Gastroesophageal sphincter (tissue), 3 donors: ENCODE measurements at regions not wholly inside any gene's neighbourhood (a gene's known extent, or its start where the extent isn't known, plus 50 kb on each side); places are given as distances from the start of the nearest gene placed in this dataset.

Experiments used
- EP300 ChIP-seq: sonication (generic); formaldehyde crosslinking; IDR thresholded peaks from one replicate; pipeline ENCODE4 v1.6.1; 2017; ENCODE audit warnings: antibody characterized with exemption, mild to moderate bottlenecking
- POLR2A ChIP-seq, 2 donors: fragments of 450-650 bp; IDR thresholded peaks; one replicate each; pipeline ENCODE4 v1.6.1; 2017; ENCODE audit warnings: antibody characterized with exemption in 2 of 2, mild to moderate bottlenecking in 2 of 2, moderate library complexity in 1 of 2
- TF ChIP-seq, protein P1 (sequence below), 4 experiments: fragments of 200-600 bp in 2 of 4; fragments of 450-650 bp in 2 of 4; sonication (generic) in 1 of 4; IDR thresholded peaks; one replicate each; pipeline ENCODE4 v1.5.1; 2017 to 2019; ENCODE audit warnings: antibody characterized with exemption in 4 of 4, mild to moderate bottlenecking in 2 of 4, moderate library complexity in 2 of 4

DNA sequence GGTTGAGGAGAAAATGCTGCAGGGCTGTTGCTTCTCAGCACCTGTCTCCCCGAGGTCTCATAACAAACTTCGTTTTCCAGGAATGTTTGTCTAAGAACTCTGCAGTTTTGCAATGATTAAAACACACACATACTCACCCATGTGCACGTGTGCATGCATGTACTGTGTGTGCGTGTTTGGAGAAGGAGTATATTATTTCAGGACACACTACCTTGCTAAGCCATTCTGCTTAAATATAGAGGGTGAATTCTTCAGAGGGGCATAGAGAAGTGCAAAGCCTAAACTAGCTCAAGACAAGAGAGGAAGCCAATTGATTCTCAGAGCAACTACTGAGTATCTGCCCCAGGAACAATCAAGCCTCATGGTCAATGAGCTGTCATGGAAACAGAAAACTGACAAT lies 298.4 kb upstream of the MGMT start:
- TF ChIP-seq, protein P1, sequence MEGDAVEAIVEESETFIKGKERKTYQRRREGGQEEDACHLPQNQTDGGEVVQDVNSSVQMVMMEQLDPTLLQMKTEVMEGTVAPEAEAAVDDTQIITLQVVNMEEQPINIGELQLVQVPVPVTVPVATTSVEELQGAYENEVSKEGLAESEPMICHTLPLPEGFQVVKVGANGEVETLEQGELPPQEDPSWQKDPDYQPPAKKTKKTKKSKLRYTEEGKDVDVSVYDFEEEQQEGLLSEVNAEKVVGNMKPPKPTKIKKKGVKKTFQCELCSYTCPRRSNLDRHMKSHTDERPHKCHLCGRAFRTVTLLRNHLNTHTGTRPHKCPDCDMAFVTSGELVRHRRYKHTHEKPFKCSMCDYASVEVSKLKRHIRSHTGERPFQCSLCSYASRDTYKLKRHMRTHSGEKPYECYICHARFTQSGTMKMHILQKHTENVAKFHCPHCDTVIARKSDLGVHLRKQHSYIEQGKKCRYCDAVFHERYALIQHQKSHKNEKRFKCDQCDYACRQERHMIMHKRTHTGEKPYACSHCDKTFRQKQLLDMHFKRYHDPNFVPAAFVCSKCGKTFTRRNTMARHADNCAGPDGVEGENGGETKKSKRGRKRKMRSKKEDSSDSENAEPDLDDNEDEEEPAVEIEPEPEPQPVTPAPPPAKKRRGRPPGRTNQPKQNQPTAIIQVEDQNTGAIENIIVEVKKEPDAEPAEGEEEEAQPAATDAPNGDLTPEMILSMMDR (IDR thresholded peaks at IDR 0.05), result no peak
- TF ChIP-seq POLR2A (IDR thresholded peaks at IDR 0.05) (no peak), EP300 (no peak)
